HUES64 (cell line): ENCODE measurements at regions not wholly inside any gene's neighbourhood (a gene's known extent, or its start where the extent isn't known, plus 50 kb on each side); places are given as distances from the start of the nearest gene placed in this dataset.

Source experiments
- H3K27ac ChIP-seq: 2 replicates; pipeline ENCODE4 v1.7.0; 2013; ENCODE audit warnings: low read depth, low read length, inconsistent platforms
- H3K27me3 ChIP-seq: 2 replicates; pipeline ENCODE4 v1.6.1; 2013; ENCODE audit warnings: mild to moderate bottlenecking, low read length; ENCODE audit not compliant: insufficient read depth
- H3K36me3 ChIP-seq: 2 replicates; pipeline ENCODE4 v1.6.1; 2013; ENCODE audit warnings: mild to moderate bottlenecking, low read length; ENCODE audit not compliant: insufficient read depth
- H3K4me1 ChIP-seq: 2 replicates; pipeline ENCODE4 v1.6.1; 2013; ENCODE audit warnings: mild to moderate bottlenecking, low read length, moderate library complexity; ENCODE audit not compliant: insufficient read depth
- H3K4me3 ChIP-seq: 2 replicates; pipeline ENCODE4 v1.5.1; 2013; ENCODE audit warnings: mild to moderate bottlenecking, low read length, moderate library complexity
- H3K9ac ChIP-seq: 2 replicates; pipeline ENCODE4 v1.6.1; 2013; ENCODE audit warnings: mild to moderate bottlenecking, low read depth, low read length
- H3K9me3 ChIP-seq: 2 replicates; pipeline ENCODE4 v1.6.1; 2013; ENCODE audit warnings: low read depth, low read length; ENCODE audit not compliant: insufficient read depth
- WGBS: fragments of 150-250, 120-280 bp; methylation state at CpG from one replicate; pipeline ENCODE4 v1.1.7; 2013; ENCODE audit warnings: missing lambda C conversion rate; 5-methylcytosine and 5-hydroxymethylcytosine counted together

GRCh38 chr7:16244469-16244868 lies 176.9 kb downstream of the CRPPA start:
- Histone ChIP-seq H3K27ac (no peak overlapping the region), H3K9ac (no peak overlapping the region), H3K27me3 (no peaks in the 10 kb centered on the region), H3K9me3 (no peaks in the 10 kb centered on the region), H3K4me3 (no peak overlapping the region), H3K4me1 (no peaks in the 10 kb centered on the region), H3K36me3 (no peaks in the 10 kb centered on the region)
- 90% methylated on average over 3 of the region's 3 CpGs for WGBS

GRCh38 chr7:16242920-16243319 lies 178.4 kb downstream of the CRPPA start:
- no peaks in the 10 kb centered on the region for H3K4me1 ChIP-seq
- H3K36me3 ChIP-seq: no peaks in the 10 kb centered on the region
- no peak overlapping the region for H3K27ac ChIP-seq
- H3K27me3 ChIP-seq: no peaks in the 10 kb centered on the region
- no peak overlapping the region for H3K4me3 ChIP-seq
- H3K9me3 ChIP-seq: no peaks in the 10 kb centered on the region
- 87% methylated on average over 4 of the region's 4 CpGs for WGBS
- H3K9ac ChIP-seq: no peak overlapping the region

- Histone ChIP-seq H3K4me1 (no peaks in the 10 kb centered on the region), H3K4me3 (no peak overlapping the region), H3K27ac (no peak overlapping the region), H3K9me3 (no peaks in the 10 kb centered on the region), H3K27me3 (no peaks in the 10 kb centered on the region), H3K36me3 (no peaks in the 10 kb centered on the region), H3K9ac (no peak overlapping the region)
Observed at GRCh38 chr7:16241017-16241416, 180.3 kb downstream of the CRPPA start.

DNA sequence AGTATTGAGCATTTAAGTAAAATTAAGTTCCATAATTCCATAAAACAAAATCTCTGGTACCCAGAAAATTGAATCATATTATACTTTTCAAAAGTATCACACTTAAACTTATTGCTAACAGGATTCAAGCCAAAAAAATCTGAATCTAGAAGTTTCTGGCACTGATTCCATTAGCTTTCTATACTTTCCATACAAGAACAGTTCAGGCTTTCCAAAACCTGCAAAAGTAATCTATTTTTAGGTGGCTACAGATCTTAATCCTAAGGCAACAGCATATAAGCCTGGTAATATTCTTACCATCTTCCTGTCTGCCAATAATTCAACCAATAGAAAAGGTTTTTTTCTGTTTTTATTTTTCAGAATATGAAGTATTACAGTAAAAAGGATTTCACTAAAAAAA lies 185.0 kb downstream of the CRPPA start:
- peaks cover 5% of the 10 kb centered on the region for H3K9me3 ChIP-seq
- no peaks in the 10 kb centered on the region for H3K36me3 ChIP-seq
- H3K27ac ChIP-seq: no peak overlapping the region
- no peak overlapping the region for H3K4me3 ChIP-seq
- no peak overlapping the region for H3K9ac ChIP-seq
- H3K27me3 ChIP-seq: no peaks in the 10 kb centered on the region
- no peaks in the 10 kb centered on the region for H3K4me1 ChIP-seq

- H3K4me3 ChIP-seq: no peak overlapping the region
- peaks cover 7% of the 10 kb centered on the region for H3K9me3 ChIP-seq
- no peak overlapping the region for H3K9ac ChIP-seq
- 96% methylated on average over 5 of the region's 5 CpGs for WGBS
- H3K36me3 ChIP-seq: no peaks in the 10 kb centered on the region
- H3K27me3 ChIP-seq: no peaks in the 10 kb centered on the region
- H3K4me1 ChIP-seq: no peaks in the 10 kb centered on the region
- no peak overlapping the region for H3K27ac ChIP-seq
Observed at GRCh38 chr7:16235147-16236114, 185.9 kb downstream of the CRPPA start.

- no peaks in the 10 kb centered on the region for H3K4me1 ChIP-seq
- no peaks in the 10 kb centered on the region for H3K27me3 ChIP-seq
- no peak overlapping the region for H3K4me3 ChIP-seq
- H3K9me3 ChIP-seq: peaks cover 10% of the 10 kb centered on the region
- H3K9ac ChIP-seq: no peak overlapping the region
- 93% methylated on average over 2 of the region's 2 CpGs for WGBS
- no peak overlapping the region for H3K27ac ChIP-seq
- no peaks in the 10 kb centered on the region for H3K36me3 ChIP-seq
Observed at GRCh38 chr7:16234493-16235146, 186.7 kb downstream of the CRPPA start.

DNA sequence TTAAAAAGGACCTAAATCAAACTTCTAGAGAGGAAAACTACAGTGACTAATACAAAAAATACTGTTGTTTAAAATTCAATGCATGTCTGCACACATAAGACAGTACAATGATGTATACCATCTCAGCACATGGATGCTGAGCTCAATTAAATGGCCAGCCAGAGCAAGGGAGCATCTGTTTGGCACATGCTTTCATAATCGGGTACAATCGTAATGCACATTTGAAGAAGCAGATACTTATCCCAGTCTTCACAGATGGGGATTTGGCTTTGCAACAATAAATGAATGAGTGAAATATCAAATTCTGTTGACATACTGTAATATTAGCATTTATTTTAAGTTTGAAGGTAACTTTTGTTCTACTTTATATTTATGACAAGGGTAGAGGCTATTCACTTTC lies 187.8 kb downstream of the CRPPA start:
- no peaks in the 10 kb centered on the region for H3K27me3 ChIP-seq
- WGBS: 100% methylated on average over 2 of the region's 2 CpGs
- H3K36me3 ChIP-seq: no peaks in the 10 kb centered on the region

DNA sequence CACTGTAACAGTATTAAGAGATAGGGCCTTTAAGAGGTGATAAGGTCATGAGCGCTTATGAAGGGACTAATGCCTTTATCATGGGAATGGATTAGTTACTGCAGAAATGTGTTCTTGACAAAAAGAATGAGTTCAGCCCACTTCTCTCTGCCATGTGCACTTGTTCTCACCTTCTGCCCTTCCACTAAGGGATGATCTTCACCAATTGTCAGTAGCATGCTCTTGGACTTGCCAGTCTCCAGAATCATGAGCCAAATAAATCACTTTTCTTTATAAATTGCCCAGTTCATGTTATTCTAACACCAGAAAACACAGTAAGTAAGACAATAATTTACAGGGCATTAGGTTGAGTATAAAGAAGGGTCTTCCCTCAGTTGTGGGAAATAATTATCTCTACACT lies 189.1 kb downstream of the CRPPA start:
- WGBS: 94% methylated on average over 1 of the region's 1 CpG
- Histone ChIP-seq H3K9me3 (peaks cover 11% of the 10 kb centered on the region), H3K9ac (no peak overlapping the region), H3K27ac (no peak overlapping the region), H3K4me1 (no peaks in the 10 kb centered on the region), H3K36me3 (no peaks in the 10 kb centered on the region), H3K27me3 (no peaks in the 10 kb centered on the region), H3K4me3 (no peak overlapping the region)

More for the DNA sequence above, 187.8 kb downstream of the CRPPA start:
- Histone ChIP-seq H3K9me3 (peaks cover 11% of the 10 kb centered on the region), H3K4me1 (no peaks in the 10 kb centered on the region), H3K9ac (no peak overlapping the region), H3K27ac (no peak overlapping the region), H3K4me3 (no peak overlapping the region)

- no peaks in the 10 kb centered on the region for H3K4me1 ChIP-seq
- no peak overlapping the region for H3K27ac ChIP-seq
- H3K36me3 ChIP-seq: no peaks in the 10 kb centered on the region
- H3K4me3 ChIP-seq: no peak overlapping the region
- H3K9ac ChIP-seq: no peak overlapping the region
- no peaks in the 10 kb centered on the region for H3K9me3 ChIP-seq
- WGBS: 96% methylated on average over 4 of the region's 8 CpGs
- H3K27me3 ChIP-seq: no peaks in the 10 kb centered on the region
Observed at GRCh38 chr7:16223963-16224707, 197.2 kb downstream of the CRPPA start.

DNA sequence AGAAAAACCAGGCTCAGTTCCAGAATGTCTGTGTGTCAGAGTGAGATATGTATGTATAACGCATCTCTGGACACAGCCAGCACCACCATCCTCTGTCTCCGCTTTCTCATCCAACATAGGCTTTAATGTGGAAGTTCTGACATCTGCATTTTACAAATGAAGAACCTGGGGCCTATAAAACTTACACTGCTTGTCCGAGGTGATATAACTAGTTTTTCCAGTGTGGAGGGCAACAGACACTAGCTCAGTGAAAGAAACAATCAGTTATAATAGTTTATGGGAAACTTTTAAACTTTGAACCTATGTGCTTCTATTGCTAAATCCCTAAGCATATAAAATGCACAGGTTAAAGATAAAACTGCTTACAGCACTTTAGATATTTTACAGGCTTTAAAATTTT lies 208.7 kb downstream of the CRPPA start:
- H3K27ac ChIP-seq: no peak overlapping the region
- H3K4me1 ChIP-seq: 0 out of 2 replicates have a peak, but pooled peaks cover 5% of the 10 kb centered on the region
- H3K27me3 ChIP-seq: no peaks in the 10 kb centered on the region
- 96% methylated on average over 3 of the region's 3 CpGs for WGBS
- no peak overlapping the region for H3K4me3 ChIP-seq
- no peaks in the 10 kb centered on the region for H3K36me3 ChIP-seq
- H3K9me3 ChIP-seq: 0 out of 2 replicates have a peak, but pooled peaks cover 6% of the 10 kb centered on the region
- no peak overlapping the region for H3K9ac ChIP-seq

- no peaks in the 10 kb centered on the region for H3K36me3 ChIP-seq
- H3K9me3 ChIP-seq: 0 out of 2 replicates have a peak, but pooled peaks cover 6% of the 10 kb centered on the region
- no peak overlapping the region for H3K4me3 ChIP-seq
- H3K4me1 ChIP-seq: 0 out of 2 replicates have a peak, but pooled peaks cover 5% of the 10 kb centered on the region
- H3K27ac ChIP-seq: no peak overlapping the region
- WGBS: 94% methylated on average over 4 of the region's 4 CpGs
- no peaks in the 10 kb centered on the region for H3K27me3 ChIP-seq
- no peak overlapping the region for H3K9ac ChIP-seq
Observed at GRCh38 chr7:16212032-16212431, 209.3 kb downstream of the CRPPA start.
